ENCODE measurements at regions not wholly inside any gene's neighbourhood (a gene's known extent, or its start where the extent isn't known, plus 50 kb on each side); places are given as distances from the start of the nearest gene placed in this dataset.

- TF ChIP-seq CTCF (IDR thresholded peaks at IDR 0.05; ENCODE audit: extremely low read depth in 1 of 2, insufficient read depth in 1 of 2, low read depth in 1 of 2, low read length in 2 of 2) (no peak), POLR2AphosphoS5 (IDR thresholded peaks at IDR 0.05; ENCODE audit: insufficient read depth, low read depth, low read length) (no peak), MAX (IDR thresholded peaks at IDR 0.05; ENCODE audit: insufficient read depth, insufficient read length) (no peak), POLR2A (IDR thresholded peaks at IDR 0.05; ENCODE audit: low read depth, low read length) (no peak), EZH2 (IDR thresholded peaks at IDR 0.05; ENCODE audit: borderline replicate concordance, low read depth, low read length, severe bottlenecking) (no peak)
Measured at GRCh38 chr9:1959371-1959770, 55.8 kb upstream of the SMARCA2 start.

All from endothelial cell of umbilical vein (primary cell).